Chondrocyte (in vitro differentiated cells): ENCODE measurements at regions not wholly inside any gene's neighbourhood (a gene's known extent, or its start where the extent isn't known, plus 50 kb on each side); places are given as distances from the start of the nearest gene placed in this dataset.
A peak's percentile ranks its signal among the peaks of the same experiment; 100 is the strongest.

Experiments used
- DNase-seq: peaks from one replicate; pipeline ENCODE4 v3.0.0; 2021; ENCODE audit warnings: mixed read lengths, low spot score
- H3K27ac Mint-ChIP-seq: one replicate; pipeline ENCODE4 v1.8.0; 2021; ENCODE audit warnings: mild to moderate bottlenecking, moderate library complexity, mixed read lengths; ENCODE audit not compliant: unreplicated experiment
- H3K27me3 Mint-ChIP-seq: 2 replicates; pipeline ENCODE4 v1.8.0; 2021; ENCODE audit warnings: low read depth, mixed read lengths
- H3K36me3 Mint-ChIP-seq: 2 replicates; pipeline ENCODE4 v1.8.0; 2021; ENCODE audit warnings: low read depth, mixed read lengths
- H3K4me1 Mint-ChIP-seq: 2 replicates; pipeline ENCODE4 v1.8.0; 2021; ENCODE audit warnings: low read depth, mild to moderate bottlenecking, mixed read lengths
- H3K4me3 Mint-ChIP-seq: one replicate; pipeline ENCODE4 v1.8.0; 2021; ENCODE audit warnings: mild to moderate bottlenecking, moderate library complexity, mixed read lengths; ENCODE audit not compliant: unreplicated experiment
- H3K9me3 Mint-ChIP-seq: 2 replicates; pipeline ENCODE4 v1.8.0; 2021; ENCODE audit warnings: low read depth, mixed read lengths
- CTCF ChIP-seq: fragments of 200-600 bp; sonication (generic); IDR thresholded peaks from 2 replicates; pipeline ENCODE4 v1.5.0; 2021; ENCODE audit warnings: antibody characterized with exemption, mild to moderate bottlenecking, moderate library complexity

GRCh38 chr7:45977256-45977780, 56.2 kb upstream of the IGFBP3 start:
- TF ChIP-seq CTCF: no peak
- peak overlapping the region; percentile 98 for H3K27ac Mint-ChIP-seq
- peaks cover 5% of the 10 kb centered on the region for H3K9me3 Mint-ChIP-seq
- H3K27me3 Mint-ChIP-seq: no peaks in the 10 kb centered on the region
- DNase-seq: no peak
- H3K4me1 Mint-ChIP-seq: peaks cover 58% of the 10 kb centered on the region
- H3K36me3 Mint-ChIP-seq: peaks cover 3% of the 10 kb centered on the region
- H3K4me3 Mint-ChIP-seq: no peak overlapping the region

- TF ChIP-seq CTCF: no peak
- peaks cover 63% of the 10 kb centered on the region for H3K4me1 Mint-ChIP-seq
- DNase-seq: no peak
- no peaks in the 10 kb centered on the region for H3K27me3 Mint-ChIP-seq
- no peak overlapping the region for H3K27ac Mint-ChIP-seq
- no peaks in the 10 kb centered on the region for H3K36me3 Mint-ChIP-seq
- no peaks in the 10 kb centered on the region for H3K9me3 Mint-ChIP-seq
- no peak overlapping the region for H3K4me3 Mint-ChIP-seq
These were observed 55.4 kb upstream of the IGFBP3 start for GRCh38 chr7:45976485-45976856.

- Mint-ChIP-seq H3K27me3 (no peaks in the 10 kb centered on the region), H3K4me1 (peaks cover 65% of the 10 kb centered on the region), H3K4me3 (no peak overlapping the region), H3K9me3 (no peaks in the 10 kb centered on the region), H3K27ac (no peak overlapping the region), H3K36me3 (no peaks in the 10 kb centered on the region)
- no peak for TF ChIP-seq CTCF
- DNase-seq: no peak
These were observed 54.9 kb upstream of the IGFBP3 start for GRCh38 chr7:45975847-45976484.

GRCh38 chr7:45975367-45975766, 54.3 kb upstream of the IGFBP3 start:
- peak overlapping the region; percentile 63 for H3K27ac Mint-ChIP-seq
- no peak overlapping the region for H3K4me3 Mint-ChIP-seq

More at GRCh38 chr7:45975367-45975766, 54.3 kb upstream of the IGFBP3 start:
- no peak for DNase-seq
- Mint-ChIP-seq H3K4me1 (peaks cover 65% of the 10 kb centered on the region), H3K36me3 (no peaks in the 10 kb centered on the region), H3K27me3 (no peaks in the 10 kb centered on the region), H3K9me3 (no peaks in the 10 kb centered on the region)
- no peak for TF ChIP-seq CTCF
